SK-N-MC (cell line): ENCODE measurements at regions not wholly inside any gene's neighbourhood (a gene's known extent, or its start where the extent isn't known, plus 50 kb on each side); places are given as distances from the start of the nearest gene placed in this dataset.

Experiments used
- EZH2 ChIP-seq: fragments of 200-600 bp; sonication (generic); IDR thresholded peaks from one replicate; pipeline ENCODE4 v1.6.1; 2017; ENCODE audit warnings: antibody characterized with exemption
- FOXP2 ChIP-seq: optimal IDR thresholded peaks from 2 replicates; pipeline ENCODE3; 2011; ENCODE audit warnings: mild to moderate bottlenecking, moderate library complexity; ENCODE audit not compliant: insufficient read depth; ENCODE audit errors: extremely low read length, control extremely low read depth
- POLR2AphosphoS5 ChIP-seq: IDR thresholded peaks from 2 replicates; pipeline ENCODE4 v1.6.1; 2012; ENCODE audit warnings: mild to moderate bottlenecking, low read depth, low read length, borderline replicate concordance

DNA sequence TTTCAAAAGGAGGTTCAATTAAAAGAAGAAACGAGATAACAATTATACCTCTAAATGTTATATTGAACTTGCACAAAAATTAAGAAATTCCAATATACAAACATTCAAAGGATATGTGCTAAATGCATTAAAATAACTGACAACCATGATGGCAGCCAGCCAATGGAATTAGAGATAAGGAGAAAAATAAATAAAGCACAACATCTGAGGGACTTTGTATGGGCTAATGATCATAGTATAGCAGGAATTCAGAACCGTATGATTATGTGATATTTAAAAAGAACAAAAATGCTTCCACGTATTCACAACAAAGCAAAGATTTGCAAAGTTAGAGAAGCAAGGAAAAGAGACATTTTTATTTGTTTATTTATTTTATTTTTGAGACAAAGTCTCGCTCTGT is 1103.0 kb downstream of the CBLN2 start:
- TF ChIP-seq EZH2 (no peak), POLR2AphosphoS5 (no peak), FOXP2 (no peak)
